Mesothelial cell of epicardium (in vitro differentiated cells): ENCODE measurements at regions not wholly inside any gene's neighbourhood (a gene's known extent, or its start where the extent isn't known, plus 50 kb on each side); places are given as distances from the start of the nearest gene placed in this dataset.

Experiments
- DNase-seq, 2 experiments: peaks; one replicate each; pipeline ENCODE4 v3.0.0; 2021; ENCODE audit warnings: low spot score in 2 of 2; ENCODE audit not compliant: unreplicated experiment in 2 of 2
- H3K27ac Mint-ChIP-seq: 2 replicates; pipeline ENCODE4 v1.8.0; 2021; ENCODE audit warnings: mixed read lengths
- H3K27me3 Mint-ChIP-seq: 2 replicates; pipeline ENCODE4 v1.8.0; 2021; ENCODE audit warnings: low read depth, mixed read lengths
- H3K36me3 Mint-ChIP-seq: 2 replicates; pipeline ENCODE4 v1.8.0; 2021; ENCODE audit warnings: mixed read lengths
- H3K4me1 Mint-ChIP-seq: 2 replicates; pipeline ENCODE4 v1.8.0; 2021; ENCODE audit warnings: mixed read lengths
- H3K4me3 Mint-ChIP-seq: 2 replicates; pipeline ENCODE4 v1.8.0; 2021; ENCODE audit warnings: mild to moderate bottlenecking, moderate library complexity, mixed read lengths
- H3K9me3 Mint-ChIP-seq: 2 replicates; pipeline ENCODE4 v1.8.0; 2021; ENCODE audit warnings: mixed read lengths
- TF ChIP-seq, protein P1 (sequence below): fragments of 200-600 bp; sonication (generic); IDR thresholded peaks from one replicate; pipeline ENCODE4 v1.5.0; 2021; ENCODE audit warnings: antibody characterized with exemption; ENCODE audit not compliant: unreplicated experiment

- no peak overlapping the region for H3K27ac Mint-ChIP-seq
- peaks cover 27% of the 10 kb centered on the region for H3K4me1 Mint-ChIP-seq
- TF ChIP-seq, protein P1, sequence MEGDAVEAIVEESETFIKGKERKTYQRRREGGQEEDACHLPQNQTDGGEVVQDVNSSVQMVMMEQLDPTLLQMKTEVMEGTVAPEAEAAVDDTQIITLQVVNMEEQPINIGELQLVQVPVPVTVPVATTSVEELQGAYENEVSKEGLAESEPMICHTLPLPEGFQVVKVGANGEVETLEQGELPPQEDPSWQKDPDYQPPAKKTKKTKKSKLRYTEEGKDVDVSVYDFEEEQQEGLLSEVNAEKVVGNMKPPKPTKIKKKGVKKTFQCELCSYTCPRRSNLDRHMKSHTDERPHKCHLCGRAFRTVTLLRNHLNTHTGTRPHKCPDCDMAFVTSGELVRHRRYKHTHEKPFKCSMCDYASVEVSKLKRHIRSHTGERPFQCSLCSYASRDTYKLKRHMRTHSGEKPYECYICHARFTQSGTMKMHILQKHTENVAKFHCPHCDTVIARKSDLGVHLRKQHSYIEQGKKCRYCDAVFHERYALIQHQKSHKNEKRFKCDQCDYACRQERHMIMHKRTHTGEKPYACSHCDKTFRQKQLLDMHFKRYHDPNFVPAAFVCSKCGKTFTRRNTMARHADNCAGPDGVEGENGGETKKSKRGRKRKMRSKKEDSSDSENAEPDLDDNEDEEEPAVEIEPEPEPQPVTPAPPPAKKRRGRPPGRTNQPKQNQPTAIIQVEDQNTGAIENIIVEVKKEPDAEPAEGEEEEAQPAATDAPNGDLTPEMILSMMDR: no peak
- H3K27me3 Mint-ChIP-seq: peaks cover 4% of the 10 kb centered on the region
- H3K36me3 Mint-ChIP-seq: no peaks in the 10 kb centered on the region
- peaks cover 14% of the 10 kb centered on the region for H3K9me3 Mint-ChIP-seq
- H3K4me3 Mint-ChIP-seq: no peak overlapping the region
- DNase-seq: no peak
Measured at GRCh38 chr6:128724738-128725137, 158.2 kb upstream of the LAMA2 start.

DNA sequence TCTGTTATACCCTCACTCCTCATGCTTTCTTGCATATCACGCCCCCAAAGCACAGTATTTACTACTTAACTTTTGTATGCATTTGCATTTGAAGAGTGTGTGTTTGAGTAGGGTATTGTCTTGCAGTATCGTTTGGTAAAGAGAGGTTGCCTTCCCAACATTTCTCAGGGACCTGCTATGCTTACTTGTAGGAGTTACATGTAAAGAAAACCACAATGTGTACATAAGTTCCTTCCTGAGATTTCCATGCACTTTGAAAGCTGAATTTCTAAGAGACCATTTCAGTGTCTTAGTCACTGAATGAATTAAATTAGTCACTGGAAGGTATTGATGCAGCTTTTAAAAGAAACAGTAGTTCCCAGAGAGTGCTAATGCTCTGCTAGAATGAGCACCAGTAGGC lies 159.3 kb upstream of the LAMA2 start:
- TF ChIP-seq, protein P1: no peak
- Mint-ChIP-seq H3K27me3 (peaks cover 4% of the 10 kb centered on the region), H3K9me3 (peaks cover 7% of the 10 kb centered on the region), H3K4me1 (peaks cover 27% of the 10 kb centered on the region), H3K27ac (no peak overlapping the region), H3K36me3 (no peaks in the 10 kb centered on the region), H3K4me3 (no peak overlapping the region)
- DNase-seq: no peak

- TF ChIP-seq, protein P1: no peak
- DNase-seq: no peak
- H3K36me3 Mint-ChIP-seq: no peaks in the 10 kb centered on the region
- H3K27me3 Mint-ChIP-seq: no peaks in the 10 kb centered on the region
- no peak overlapping the region for H3K4me3 Mint-ChIP-seq
- H3K27ac Mint-ChIP-seq: no peak overlapping the region
- no peaks in the 10 kb centered on the region for H3K9me3 Mint-ChIP-seq
- H3K4me1 Mint-ChIP-seq: peaks cover 22% of the 10 kb centered on the region
Measured at GRCh38 chr6:128720891-128721290, 162.0 kb upstream of the LAMA2 start.

- TF ChIP-seq, protein P1: no peak
- no peaks in the 10 kb centered on the region for H3K36me3 Mint-ChIP-seq
- H3K4me1 Mint-ChIP-seq: peaks cover 13% of the 10 kb centered on the region
- DNase-seq: no peak
- no peaks in the 10 kb centered on the region for H3K9me3 Mint-ChIP-seq
- no peak overlapping the region for H3K27ac Mint-ChIP-seq
- peaks cover 5% of the 10 kb centered on the region for H3K27me3 Mint-ChIP-seq
- H3K4me3 Mint-ChIP-seq: no peak overlapping the region
Measured at GRCh38 chr6:128719786-128720185, 163.2 kb upstream of the LAMA2 start.

DNA sequence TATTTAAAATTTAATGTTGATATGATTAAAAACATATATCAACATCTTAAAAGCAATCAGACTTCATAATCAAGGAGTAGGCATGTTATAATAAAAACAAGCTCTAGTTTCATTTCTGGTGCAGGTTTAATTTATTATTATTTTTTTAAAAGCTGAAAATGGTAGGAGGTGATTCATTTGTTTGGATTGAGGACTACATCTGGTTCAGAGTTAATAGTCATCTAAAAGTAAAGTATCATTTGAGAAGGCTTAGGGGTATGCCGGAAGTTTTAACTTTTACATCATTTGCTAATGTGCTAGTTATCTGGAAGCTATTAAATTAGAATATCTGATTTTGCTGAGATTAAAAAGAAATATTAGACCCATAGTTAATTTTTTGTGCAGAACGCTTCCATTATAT lies 169.5 kb upstream of the LAMA2 start:
- Mint-ChIP-seq H3K4me1 (peaks cover 8% of the 10 kb centered on the region), H3K9me3 (peaks cover 4% of the 10 kb centered on the region), H3K27me3 (peaks cover 5% of the 10 kb centered on the region), H3K4me3 (no peak overlapping the region), H3K36me3 (no peaks in the 10 kb centered on the region), H3K27ac (no peak overlapping the region)
- DNase-seq: no peak
- TF ChIP-seq, protein P1: no peak

DNA sequence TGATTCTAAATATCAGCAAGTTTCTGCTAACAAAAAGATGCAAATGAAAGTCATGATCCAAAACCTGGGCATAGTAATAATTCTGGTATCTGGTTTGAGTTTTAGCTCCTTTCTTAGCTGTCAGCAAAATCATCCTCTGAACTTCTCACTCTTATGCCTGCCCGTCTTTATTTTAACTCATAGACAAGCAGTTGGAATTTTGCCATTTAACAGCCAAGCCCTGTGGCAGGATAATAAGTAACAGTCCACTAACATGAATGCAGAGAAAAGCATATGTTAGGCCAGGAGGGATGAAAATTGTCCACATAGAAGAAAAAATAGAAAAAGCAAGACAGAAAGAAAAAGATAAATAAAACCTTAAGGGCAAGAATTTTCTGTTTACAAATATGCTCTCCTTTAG lies 170.0 kb upstream of the LAMA2 start:
- DNase-seq: no peak
- Mint-ChIP-seq H3K4me1 (peaks cover 8% of the 10 kb centered on the region), H3K36me3 (no peaks in the 10 kb centered on the region), H3K27ac (no peak overlapping the region), H3K27me3 (peaks cover 5% of the 10 kb centered on the region), H3K4me3 (no peak overlapping the region), H3K9me3 (peaks cover 4% of the 10 kb centered on the region)
- TF ChIP-seq, protein P1: no peak
